ENCODE measurements at regions not wholly inside any gene's neighbourhood (a gene's known extent, or its start where the extent isn't known, plus 50 kb on each side); places are given as distances from the start of the nearest gene placed in this dataset.

GRCh38 chr17:56737421-56738161, 96.1 kb downstream of the C17orf67 start:
- H3K27ac ChIP-seq (ENCODE audit: low read length), result no peak overlapping the region
- H3K36me3 ChIP-seq (ENCODE audit: control insufficient read depth, insufficient read depth, low read length), result no peaks in the 10 kb centered on the region
- H3K9me3 ChIP-seq (ENCODE audit: control insufficient read depth, low read depth, low read length), result no peaks in the 10 kb centered on the region
- H3K4me3 ChIP-seq (ENCODE audit: low read length), result no peak overlapping the region
- 96% methylated on average over 4 of the region's 22 CpGs for WGBS (ENCODE audit: insufficient coverage, low lambda C conversion rate)
- peak in 1 of 2 donors; percentile 11 for DNase-seq
- H3K27me3 ChIP-seq (ENCODE audit: control insufficient read depth, insufficient read depth, low read length), result peaks cover 10% of the 10 kb centered on the region
- H3K4me1 ChIP-seq (ENCODE audit: control insufficient read depth, insufficient read depth, low read length), result no peaks in the 10 kb centered on the region

DNA sequence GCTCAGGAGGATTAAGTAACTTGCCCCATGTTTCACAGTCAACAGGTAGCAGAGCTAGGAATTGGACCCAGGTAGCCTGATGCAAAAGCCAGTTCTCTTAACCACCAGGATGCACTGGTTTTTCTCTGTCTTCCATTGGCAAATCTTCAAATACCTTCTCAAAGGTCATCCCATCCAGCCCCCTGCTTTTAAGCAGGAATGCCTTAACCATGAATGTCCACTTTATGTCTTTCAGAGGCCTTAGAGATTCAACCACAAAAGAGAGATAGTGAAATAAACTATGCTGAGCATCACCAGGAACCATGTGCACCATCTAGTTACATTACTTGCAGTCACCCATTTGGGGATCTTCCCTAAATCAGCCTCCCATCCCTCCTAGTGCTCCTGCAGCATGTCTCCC, 94.3 kb downstream of the C17orf67 start:
- Histone ChIP-seq H3K36me3 (ENCODE audit: control insufficient read depth, insufficient read depth, low read length) (no peaks in the 10 kb centered on the region), H3K9me3 (ENCODE audit: control insufficient read depth, low read depth, low read length) (no peaks in the 10 kb centered on the region), H3K4me1 (ENCODE audit: control insufficient read depth, insufficient read depth, low read length) (no peaks in the 10 kb centered on the region), H3K27ac (ENCODE audit: low read length) (no peak overlapping the region), H3K27me3 (ENCODE audit: control insufficient read depth, insufficient read depth, low read length) (peaks cover 10% of the 10 kb centered on the region), H3K4me3 (ENCODE audit: low read length) (no peak overlapping the region)
- DNase-seq, result no peak

GRCh38 chr17:56739776-56740175, 93.9 kb downstream of the C17orf67 start:
- no peaks in the 10 kb centered on the region for H3K9me3 ChIP-seq (ENCODE audit: control insufficient read depth, low read depth, low read length)
- WGBS (ENCODE audit: insufficient coverage, low lambda C conversion rate), result 92% methylated on average over 2 of the region's 6 CpGs
- H3K4me1 ChIP-seq (ENCODE audit: control insufficient read depth, insufficient read depth, low read length), result no peaks in the 10 kb centered on the region
- DNase-seq, result no peak
- no peaks in the 10 kb centered on the region for H3K36me3 ChIP-seq (ENCODE audit: control insufficient read depth, insufficient read depth, low read length)
- no peak overlapping the region for H3K4me3 ChIP-seq (ENCODE audit: low read length)
- peaks cover 10% of the 10 kb centered on the region for H3K27me3 ChIP-seq (ENCODE audit: control insufficient read depth, insufficient read depth, low read length)
- no peak overlapping the region for H3K27ac ChIP-seq (ENCODE audit: low read length)

DNA sequence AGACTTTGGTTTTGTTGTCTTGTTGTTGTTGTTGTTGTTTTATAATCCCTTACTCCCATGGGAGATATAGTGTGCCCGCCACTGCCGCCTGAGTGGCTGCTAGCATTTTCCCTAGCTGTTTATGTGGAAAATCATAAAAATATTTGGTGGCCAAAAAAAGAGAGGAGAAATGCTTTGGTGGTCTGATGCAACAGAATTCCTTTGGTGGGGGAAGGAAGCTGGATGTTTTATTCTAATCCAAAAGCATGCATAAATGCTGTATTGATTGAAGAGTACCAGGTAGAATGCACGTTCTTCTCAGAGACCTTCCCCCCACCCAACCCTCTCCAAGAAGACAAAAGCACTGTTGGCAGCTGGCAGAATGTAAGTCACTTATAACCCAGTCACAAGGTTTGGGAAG, 93.2 kb downstream of the C17orf67 start:
- Histone ChIP-seq H3K9me3 (ENCODE audit: control insufficient read depth, low read depth, low read length) (no peaks in the 10 kb centered on the region), H3K4me1 (ENCODE audit: control insufficient read depth, insufficient read depth, low read length) (no peaks in the 10 kb centered on the region), H3K36me3 (ENCODE audit: control insufficient read depth, insufficient read depth, low read length) (no peaks in the 10 kb centered on the region), H3K27me3 (ENCODE audit: control insufficient read depth, insufficient read depth, low read length) (peaks cover 10% of the 10 kb centered on the region), H3K27ac (ENCODE audit: low read length) (no peak overlapping the region), H3K4me3 (ENCODE audit: low read length) (no peak overlapping the region)
- WGBS (ENCODE audit: insufficient coverage, low lambda C conversion rate), result no CpG with 5 or more reads among the region's 3 CpGs
- DNase-seq, result no peak
